GM18870 (cell line): ENCODE measurements at regions not wholly inside any gene's neighbourhood (a gene's known extent, or its start where the extent isn't known, plus 50 kb on each side); places are given as distances from the start of the nearest gene placed in this dataset.

Experiments
- ATAC-seq: cut with Tn5 transposase; IDR thresholded peaks from one replicate; pipeline ENCODE4 v1.9.1; 2021; ENCODE audit warnings: moderate library complexity; ENCODE audit not compliant: unreplicated experiment

GRCh38 chrX:9311421-9312160 is 153.3 kb upstream of the TBL1X start:
- no peak for ATAC-seq

DNA sequence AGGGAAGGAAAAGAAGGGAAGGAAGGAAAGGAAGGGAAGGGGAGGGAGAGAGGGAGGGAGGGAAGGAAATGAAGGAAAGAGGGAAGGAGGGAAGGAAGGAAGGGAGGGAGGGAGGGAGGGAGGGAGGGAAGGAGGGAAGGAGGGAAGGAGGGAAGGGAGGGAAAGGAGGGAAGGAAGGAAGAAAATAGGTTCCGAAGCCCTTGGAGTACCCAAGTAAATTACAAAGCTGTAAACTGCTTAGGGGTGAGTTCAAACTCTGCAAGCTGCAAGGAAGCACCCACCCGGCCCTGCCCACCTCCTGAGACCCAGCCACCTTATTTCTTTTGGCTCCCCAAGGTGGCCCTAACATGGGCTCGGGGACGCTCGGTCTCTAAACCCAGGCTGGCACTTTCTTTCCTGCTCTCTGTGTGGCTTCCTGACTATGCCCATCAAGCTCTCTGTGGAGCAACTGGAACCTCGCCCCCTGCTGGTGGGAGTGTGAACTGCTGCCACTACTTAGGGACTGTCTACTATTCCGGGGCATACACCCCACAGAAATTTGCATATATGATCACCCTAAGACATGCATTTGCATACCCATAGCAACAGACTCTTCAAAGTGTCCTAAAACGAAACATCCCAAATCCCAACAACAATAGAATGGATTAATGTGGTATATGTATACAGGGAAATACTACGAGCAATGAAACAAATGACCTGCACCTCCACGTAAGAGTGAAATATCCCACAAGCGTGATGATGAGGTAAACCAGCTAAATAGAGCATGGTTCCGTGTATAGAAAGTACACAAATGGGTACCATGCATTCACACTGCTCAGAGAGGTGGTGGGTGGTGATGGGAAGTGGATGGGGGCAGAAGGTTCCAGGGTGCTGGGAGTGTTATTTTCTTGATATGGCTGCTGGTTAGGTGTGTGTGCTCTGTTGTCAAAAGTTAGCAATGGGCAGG is 151.7 kb upstream of the TBL1X start:
- peak; percentile 72 for ATAC-seq

- ATAC-seq: no peak
Measured at GRCh38 chrX:9315086-9315485, 149.8 kb upstream of the TBL1X start.

DNA sequence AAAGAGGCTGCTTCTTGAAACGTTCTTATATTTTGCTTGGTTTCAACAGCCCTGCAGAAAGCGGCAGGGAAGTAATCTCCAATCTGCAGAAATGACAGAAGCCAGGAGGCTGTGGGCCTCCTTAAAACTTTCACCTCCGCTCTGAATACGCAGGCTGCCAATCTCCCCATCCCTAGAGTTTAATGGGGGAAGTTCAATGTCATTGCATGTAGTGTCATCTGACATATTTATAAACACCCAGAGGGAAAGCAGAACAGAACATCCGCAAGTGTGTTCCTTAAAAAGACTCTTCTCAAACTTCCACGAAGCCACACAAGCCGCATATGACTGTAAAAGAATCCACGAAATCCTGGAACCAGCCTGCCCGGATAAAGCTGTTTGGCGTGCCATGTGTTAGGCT is 148.8 kb upstream of the TBL1X start:
- ATAC-seq: no peak

- no peak for ATAC-seq
Measured at GRCh38 chrX:9317176-9317575, 147.7 kb upstream of the TBL1X start.

DNA sequence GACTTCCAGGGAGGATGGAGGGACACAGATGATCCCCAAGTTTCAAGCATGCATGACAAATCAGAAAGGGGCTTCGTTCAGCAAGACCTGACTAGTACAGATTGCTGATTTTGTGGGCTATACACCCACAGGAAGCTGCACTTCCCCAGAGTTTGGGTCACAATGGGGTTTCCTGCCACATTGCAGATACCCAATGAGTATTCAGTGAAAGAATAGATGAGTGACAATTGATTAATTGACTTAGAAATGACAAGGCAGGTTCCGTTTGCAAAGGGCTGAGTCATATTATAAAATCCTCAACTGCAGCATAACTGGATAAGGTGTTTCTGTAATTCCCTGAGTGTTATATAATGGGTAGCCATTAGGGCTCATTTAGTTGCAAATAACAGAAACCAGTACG is 146.6 kb upstream of the TBL1X start:
- no peak for ATAC-seq

- no peak for ATAC-seq
Measured at GRCh38 chrX:9318766-9319165, 146.1 kb upstream of the TBL1X start.

GRCh38 chrX:9320940-9321339 is 143.9 kb upstream of the TBL1X start:
- ATAC-seq: no peak

DNA sequence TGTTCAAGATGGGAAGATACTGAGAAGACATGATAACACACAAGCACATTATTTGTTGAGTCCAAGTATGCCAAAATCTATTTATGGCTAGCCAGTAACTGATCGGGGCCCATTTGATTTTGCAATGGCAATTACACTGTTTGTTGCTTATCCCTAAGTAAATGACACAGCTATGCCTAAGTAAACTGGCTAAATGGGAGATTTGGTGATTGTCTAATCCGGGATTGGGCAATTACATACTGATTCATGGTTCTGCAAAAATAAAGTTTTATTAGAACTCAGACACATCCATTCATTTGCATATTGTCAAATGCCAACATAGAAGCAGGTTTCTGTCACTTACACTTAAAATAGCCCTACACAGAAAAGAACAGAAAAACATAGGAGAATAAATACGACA is 140.2 kb upstream of the TBL1X start:
- ATAC-seq: no peak

DNA sequence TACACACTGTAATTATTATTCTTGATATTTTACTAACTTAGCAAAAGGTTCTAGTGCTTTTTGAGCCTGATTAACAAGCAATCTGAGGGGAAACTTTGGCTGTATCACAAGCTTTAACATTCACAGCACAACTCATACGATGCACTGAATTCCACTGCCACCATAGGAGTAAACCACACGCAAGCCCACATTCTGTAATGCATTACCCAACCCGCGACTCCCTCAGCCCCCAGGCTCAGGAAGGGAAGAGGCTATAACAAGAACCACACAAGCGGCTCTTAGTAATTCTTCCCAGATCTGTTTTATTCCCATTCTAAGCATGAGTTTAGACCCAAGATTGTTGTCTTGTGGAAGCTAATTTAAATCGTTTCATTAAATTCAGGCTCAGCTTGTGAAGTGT is 138.5 kb upstream of the TBL1X start:
- no peak for ATAC-seq

GRCh38 chrX:9327086-9327746 is 137.6 kb upstream of the TBL1X start:
- no peak for ATAC-seq

GRCh38 chrX:9327747-9328145 is 137.1 kb upstream of the TBL1X start:
- no peak for ATAC-seq

DNA sequence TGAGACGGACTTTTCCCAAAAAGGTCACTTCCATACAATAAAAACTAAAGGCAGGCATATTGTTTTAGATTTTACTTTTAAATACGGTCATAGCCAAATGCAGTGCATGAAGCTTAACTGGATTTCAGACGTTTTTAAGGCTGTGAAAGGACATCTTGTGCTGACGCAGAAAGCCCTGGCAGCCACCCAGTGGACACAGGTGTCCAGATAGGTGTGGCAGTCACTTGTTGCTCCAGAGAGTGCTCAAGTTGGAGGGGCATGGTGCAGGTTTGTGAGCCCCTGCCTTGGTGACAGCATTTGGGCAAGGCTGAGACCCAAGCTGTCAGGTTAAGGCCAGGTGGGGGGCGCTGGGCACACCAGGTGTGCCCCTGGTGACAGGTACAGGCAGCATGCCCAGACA is 135.8 kb upstream of the TBL1X start:
- ATAC-seq: no peak

- no peak for ATAC-seq
Measured at GRCh38 chrX:9330249-9330982, 134.4 kb upstream of the TBL1X start.

DNA sequence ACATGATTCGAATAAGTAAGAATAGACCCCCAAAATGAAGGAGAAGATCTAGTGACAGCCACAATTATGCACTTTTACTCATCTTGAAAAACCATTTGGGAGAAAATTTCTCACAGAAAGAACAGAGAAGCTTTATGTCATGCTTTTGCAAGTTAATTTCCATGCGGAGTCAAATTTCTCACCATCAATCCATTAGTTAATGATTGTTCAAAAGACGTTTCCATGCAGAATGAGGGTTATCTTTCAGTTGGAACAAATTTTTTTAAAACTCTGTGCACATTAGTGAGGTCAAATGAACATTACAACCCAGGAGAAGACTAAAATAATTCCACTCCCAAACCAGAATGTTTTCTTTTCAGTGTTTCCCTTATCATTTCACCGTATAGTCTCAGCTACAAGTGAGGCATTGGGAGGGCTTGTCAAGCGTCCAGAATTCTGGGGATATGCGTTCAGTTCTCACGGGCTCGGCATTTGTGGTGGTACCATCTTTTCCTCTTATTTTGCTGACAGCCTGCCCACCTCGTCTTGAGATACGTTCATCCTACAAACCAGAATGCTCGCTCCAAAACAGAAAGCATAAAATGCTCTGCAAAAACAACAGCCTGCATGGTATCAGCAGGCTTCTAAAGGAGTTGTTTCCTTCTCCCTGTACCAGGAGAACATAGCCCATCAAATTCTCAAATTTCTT is 130.8 kb upstream of the TBL1X start:
- no peak for ATAC-seq

GRCh38 chrX:9335251-9335650 is 129.6 kb upstream of the TBL1X start:
- no peak for ATAC-seq

GRCh38 chrX:9336456-9336855 is 128.4 kb upstream of the TBL1X start:
- ATAC-seq: no peak

GRCh38 chrX:9337046-9337445 is 127.8 kb upstream of the TBL1X start:
- no peak for ATAC-seq

DNA sequence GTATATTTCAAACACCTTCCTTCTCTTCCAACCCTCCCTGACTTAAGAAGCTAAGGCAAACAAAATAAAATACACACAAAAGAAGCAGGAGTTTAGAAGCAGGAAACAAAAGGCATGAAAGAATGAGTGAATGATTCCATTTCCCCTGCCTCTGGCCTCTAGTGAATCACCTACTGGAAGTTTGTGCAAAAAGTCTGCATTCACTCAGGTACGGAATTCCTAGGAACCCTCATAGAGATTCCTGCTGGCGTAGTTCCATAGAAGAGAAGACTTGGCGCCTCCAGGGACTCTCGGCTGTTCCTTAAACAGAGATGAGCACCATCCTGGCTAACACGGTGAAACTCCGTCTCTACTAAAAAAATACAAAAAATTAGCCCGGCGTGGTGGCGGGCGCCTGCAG is 125.9 kb upstream of the TBL1X start:
- no peak for ATAC-seq
